ENCODE measurements at regions not wholly inside any gene's neighbourhood (a gene's known extent, or its start where the extent isn't known, plus 50 kb on each side); places are given as distances from the start of the nearest gene placed in this dataset.

DNA sequence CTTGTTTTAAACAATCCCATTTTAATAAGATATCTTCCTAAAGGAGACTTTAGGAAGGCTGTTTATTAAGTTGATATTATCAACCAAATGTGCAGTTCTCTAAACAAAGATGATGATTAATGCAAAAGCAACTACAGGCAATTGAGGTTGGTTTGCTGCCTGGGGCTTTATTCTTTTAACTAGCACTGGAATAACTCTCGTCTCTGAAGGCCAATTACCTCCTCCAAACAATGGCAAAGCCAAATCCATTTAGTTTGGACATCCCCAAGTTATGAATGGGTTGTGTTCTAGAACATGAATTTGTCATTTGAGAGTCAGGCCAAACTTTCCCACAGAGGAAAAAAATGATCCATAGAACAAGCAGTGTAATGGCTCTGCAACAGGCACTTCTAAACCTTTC, 114.1 kb downstream of the SLC16A9 start:
- no peak for DNase-seq (ENCODE audit: low spot score)

DNA sequence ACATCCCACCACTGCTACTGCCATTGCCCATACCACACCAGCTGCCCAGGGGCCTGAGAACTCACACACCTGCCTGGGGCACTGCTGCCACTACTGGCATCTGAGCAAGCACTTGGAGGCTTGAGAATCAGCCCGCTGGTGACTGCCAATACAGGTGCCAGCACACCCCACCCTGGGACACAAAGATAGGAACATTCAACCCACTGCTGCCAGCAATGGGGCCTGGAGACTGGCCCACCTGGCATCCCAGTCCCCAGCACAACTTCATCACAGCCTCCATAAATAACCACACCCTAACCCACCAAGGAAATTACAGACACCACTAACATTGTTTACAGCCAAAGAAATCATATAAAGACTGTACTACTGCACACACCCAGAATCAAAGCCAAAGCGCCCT, 115.9 kb downstream of the SLC16A9 start:
- DNase-seq (ENCODE audit: low spot score) = no peak

DNA sequence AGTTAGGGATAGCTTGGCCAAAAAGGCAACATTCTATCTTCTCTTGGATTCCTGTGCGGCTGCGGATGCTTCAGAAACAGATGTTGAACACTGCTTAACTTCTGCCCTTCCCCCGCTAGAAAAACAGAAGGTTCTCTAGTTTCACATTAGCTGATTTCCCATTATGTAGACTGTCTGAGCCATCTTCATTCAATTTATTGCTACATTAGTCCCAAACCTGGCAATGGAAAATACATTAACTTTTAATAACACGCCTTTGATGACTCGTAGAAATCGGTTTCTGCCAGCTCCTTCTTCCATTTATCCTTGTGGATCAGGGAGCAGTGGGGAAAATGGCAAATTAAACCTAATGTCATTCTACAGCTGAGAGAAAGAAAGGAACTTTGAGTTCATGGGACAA, 119.9 kb downstream of the SLC16A9 start:
- DNase-seq (ENCODE audit: low spot score) = no peak

DNA sequence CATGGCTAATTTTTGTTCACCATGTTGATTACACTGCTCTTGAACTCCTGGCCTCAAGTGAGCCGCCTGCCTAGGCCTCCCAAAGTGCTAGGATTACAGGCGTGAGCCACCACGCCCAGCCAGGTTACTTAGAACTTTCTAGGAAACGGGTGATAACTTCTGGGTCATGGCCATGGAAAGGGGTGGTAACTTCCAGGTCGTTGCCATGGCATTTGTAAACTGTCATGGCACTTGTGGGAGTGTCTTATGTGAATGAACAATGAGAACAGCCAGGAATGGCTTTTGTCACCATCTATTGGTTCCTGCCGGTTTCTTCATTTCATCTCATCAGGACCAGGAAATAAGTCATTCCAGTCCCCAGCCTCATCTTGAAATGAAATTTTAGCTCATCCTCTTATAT, 120.9 kb downstream of the SLC16A9 start:
- no peak for DNase-seq (ENCODE audit: low spot score)

DNA sequence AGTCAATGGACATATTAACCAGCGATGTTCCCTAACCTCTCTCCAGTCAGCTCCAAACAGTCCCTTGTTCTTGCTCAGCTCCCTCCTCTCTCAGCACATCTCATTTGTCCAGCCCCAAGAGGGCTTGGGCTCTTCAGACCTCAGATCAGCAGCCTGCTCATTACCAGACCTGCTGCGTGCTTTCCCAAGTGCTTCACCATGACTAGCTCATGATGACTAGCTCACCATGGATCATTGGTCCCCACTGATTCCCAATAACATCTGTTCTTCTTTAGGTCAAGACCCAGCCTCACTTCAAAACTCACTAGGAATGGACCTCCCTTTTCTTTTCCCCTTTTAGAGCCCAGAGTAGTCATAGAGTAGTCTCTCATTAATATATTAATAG, 121.9 kb downstream of the SLC16A9 start:
- no peak for DNase-seq (ENCODE audit: low spot score)

DNA sequence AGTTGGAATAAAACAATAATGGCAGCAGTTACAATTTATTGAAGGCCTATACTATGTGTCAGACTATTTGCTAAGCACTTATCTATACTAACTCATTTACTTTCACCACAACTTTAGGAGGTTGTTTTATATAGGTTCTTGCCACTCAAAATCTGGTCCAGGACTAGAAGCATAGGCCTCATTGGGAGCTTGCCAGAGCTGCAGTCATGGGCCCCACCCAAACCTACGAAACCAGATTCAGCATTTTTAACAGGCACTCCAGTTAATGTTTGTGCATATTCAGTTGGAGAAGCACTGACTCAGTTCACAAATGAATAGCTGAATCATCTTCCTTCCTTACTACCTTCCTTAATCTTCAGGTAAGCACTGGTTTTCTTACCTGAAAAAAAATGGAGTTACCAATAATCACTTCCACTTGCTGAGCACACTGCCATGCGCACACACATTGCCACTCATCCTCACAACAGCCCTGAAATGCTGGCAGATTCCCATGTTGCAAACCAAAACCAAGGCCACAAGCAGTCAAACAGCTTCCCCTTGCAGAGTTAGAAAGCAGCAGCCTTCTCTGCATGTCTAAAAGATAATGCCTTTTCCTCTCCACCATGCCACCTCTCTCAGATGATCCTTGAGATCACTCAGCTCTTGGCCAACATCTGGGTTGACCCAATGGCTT, 122.4 kb downstream of the SLC16A9 start:
- DNase-seq (ENCODE audit: low spot score) = peak; percentile 14

DNA sequence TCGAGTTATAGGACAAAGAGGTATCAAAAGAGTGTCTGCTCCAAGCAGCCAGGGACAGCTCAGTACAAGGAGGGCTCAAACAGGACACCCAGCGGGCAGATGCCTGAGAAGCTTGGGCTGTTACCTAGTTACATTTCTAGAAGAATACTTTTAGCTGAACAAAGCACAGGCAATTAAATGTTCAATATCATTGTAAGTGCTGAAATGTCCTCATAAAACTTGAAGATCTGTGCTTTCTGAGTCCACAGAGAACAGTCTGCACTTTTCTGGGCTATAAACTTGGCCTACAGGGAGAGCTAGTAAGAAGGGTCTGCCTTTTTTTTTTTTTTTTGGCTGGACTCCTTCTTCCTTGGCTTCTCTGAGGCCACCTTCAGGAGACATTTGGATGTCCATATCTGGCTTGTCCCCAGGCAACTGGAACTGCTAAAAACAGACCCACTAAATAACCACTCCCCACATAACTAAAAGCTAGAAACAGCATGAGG, 123.2 kb downstream of the SLC16A9 start:
- DNase-seq (ENCODE audit: low spot score) = no peak

DNA sequence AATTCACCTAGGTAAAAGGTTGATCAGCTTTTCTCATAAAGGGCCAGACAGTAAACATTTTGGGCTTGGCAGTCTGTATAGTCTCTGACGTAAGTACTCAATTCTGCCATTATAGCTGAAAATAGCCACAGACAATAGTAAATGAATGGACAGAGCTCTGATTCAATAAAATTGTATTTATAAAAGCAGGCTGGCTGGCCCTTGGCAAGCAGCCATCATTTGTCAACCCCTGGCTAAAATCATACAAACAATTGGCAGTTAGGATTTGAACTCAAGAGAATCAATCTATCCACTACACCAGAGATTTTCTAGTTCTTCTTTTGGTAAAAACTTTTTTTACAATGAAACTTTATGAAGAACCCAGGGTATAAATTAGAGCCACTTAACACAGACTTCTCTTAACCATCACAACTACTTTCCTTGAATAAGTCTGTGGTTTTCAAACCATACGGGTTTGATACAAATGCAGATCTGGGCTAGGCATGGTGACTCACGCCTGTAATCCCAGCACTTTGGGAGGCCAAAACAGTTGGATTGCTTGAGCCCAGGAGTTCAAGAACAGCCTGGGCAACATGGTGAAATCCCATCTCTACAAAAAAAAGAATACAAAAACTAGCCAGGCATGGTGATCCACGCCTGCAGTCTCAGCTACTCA, 124.5 kb downstream of the SLC16A9 start:
- no peak for DNase-seq (ENCODE audit: low spot score)

DNA sequence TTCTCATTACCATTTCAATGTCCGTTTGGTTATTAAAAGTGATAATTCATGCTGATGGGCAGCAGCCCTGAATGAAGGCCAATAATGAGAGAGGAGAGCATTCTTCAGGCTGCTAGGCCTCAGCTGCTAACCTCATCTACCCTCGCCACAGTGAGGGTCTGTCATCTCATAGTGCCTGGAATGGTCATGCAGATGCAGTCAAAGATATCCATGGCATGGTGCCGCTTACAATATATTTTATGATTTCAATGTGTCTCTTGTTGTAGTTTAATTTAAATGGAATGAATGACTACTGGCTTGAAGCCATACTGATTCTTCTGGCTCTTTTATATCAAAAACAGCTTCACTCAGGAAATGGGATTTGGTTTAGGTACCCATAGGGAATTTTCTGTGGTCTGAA, 126.9 kb downstream of the SLC16A9 start:
- no peak for DNase-seq (ENCODE audit: low spot score)

DNA sequence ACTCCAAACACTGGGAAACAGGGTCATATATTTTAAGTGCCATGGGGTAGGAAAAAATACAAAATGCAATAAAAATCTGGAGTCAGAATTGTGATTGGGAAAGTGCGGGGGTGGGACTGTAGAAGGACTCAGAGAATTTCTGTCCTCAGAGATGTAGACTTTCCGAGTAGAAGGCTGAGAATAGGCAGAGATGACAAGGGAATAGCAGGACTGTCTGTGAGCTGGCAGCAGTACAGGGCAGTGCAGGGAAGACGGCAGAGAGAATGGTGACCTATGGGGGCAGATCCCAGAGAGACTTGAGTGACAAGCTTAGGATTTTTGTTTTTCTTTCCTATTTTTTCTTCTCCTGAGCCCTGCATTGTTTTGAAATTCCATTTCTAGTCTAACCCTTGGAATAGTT, 127.6 kb downstream of the SLC16A9 start:
- DNase-seq (ENCODE audit: low spot score) = no peak

DNA sequence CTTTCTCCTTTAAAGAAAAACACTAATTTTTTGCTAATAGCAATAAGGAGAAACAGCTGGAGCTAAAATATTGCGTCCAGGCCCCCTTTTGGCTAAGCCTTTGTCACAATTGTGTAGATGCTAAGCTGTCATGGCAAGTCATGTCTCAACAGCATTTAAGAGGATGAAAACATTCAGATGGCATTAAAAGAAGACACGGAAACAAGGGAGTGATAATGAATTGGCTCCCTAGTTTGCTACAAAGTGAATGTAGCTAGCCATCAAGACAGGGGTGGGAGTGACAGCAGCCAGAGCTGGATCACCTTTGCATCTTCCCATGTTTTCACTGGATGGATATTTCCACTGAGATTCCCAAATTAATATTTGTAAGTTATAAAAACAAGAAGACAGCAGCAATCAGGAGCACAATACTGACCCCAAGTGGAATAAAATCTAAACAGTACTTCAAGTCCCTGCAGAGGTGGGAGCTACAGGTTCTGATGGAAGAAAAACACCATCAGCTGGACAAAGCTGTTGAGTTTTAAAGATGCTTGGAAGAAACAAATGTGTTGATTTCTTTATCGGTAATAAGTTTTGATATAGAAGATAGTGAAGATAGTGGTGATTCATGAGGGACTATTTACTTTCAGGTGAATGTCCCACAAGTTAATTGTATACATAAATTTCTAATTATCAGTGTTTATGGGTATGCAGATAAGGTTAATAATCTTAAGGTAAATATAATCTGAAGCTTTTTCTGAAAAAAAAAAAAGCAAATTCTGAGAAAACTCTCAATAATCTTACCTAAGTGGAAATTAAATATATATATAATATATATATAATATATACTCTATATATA, 129.4 kb downstream of the SLC16A9 start:
- peak; percentile 57 for DNase-seq (ENCODE audit: low spot score)

DNA sequence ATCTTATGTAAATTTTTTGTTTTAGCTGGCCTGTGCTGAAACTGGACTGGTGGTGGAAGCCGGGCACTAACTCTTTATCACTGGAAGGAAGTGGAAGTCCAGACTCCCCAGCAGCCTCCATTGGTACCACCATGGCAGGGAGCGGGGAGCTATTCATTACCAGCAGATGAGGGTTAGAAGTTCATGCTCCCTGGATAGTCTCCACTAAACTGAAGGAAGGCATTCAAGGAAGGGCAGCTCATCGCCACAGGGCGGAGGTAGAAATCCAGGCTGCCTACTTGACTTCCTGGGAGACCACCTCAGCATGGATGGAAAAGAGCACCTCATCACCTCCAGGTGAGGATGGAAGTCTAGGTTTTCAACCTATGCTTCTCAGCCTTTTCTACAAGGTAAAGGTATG, 130.9 kb downstream of the SLC16A9 start:
- no peak for DNase-seq (ENCODE audit: low spot score)

DNA sequence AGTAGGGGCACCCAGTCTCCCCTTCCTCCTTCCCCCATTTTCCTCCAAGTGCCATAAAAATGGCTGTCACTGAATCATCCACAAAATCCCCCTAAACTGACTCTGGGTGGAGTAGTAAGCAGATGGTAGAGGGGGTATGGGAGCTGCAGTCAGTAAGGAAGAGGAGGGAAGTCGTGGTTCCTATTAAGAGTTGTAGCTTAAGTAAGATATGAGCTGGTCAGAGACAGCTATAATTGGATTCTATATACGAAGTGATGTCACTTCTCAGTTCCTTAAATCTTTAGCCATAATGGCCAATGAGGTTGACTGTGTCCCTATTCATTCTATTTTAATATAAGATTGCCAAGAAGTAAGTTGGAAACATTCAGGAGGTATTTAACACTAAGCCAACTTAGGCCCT, 131.7 kb downstream of the SLC16A9 start:
- no peak for DNase-seq (ENCODE audit: low spot score)

DNA sequence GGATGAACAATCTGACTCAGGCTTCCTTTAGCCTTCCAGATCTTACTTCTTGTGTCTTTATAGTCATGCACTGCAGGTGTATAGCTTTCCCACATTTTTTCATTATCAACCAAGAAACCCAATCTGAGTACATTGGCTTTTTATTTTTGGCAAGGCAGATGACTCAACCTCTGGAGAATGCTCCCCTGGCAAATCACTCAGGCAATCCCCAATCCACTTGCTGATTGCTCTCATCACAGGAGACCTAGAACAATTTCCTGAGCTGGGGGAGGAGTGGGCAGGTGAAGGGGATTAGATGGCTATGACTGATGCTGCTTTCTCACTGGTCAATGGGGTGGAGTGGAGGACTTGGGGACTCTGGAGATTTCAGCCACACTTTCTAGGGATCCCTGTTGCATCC, 134.4 kb downstream of the SLC16A9 start:
- no peak for DNase-seq (ENCODE audit: low spot score)

DNA sequence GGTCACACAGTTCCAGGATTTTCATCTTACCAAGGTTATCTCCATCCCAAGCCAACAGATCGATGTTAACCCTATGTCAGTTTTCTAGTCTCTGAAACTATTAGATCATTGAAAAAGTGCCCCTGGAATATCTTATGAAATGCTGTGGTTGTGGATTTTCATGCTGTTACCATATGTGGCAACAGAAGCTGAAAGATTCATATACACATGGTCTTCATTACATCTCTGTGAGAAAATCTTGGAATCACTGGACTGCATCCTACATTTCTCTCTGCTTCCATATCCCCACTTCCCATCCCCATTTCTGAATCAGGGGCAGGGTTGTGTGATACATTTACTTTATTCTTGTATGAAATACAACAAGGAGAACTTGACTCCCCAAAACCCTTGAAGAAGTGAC, 146.1 kb downstream of the SLC16A9 start:
- no peak for DNase-seq (ENCODE audit: low spot score)

DNA sequence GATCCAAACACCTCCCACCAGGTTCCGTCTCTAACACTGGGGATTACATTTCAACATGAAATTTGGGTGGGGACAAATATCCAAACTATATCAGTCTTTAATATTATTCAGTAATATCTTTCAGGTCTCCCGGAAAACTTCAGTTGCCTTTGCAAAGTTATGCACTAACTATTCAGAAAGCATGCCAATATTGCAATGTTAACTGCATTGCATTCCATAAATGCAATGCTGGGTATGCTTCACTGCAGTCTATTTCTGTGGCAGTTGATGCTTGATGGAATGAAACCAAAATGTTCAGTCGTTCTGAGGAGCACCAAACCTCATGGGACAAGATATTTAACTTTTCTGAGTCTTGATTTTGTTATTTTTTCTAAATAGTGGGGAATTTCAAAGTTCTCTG, 147.5 kb downstream of the SLC16A9 start:
- no peak for DNase-seq (ENCODE audit: low spot score)

DNA sequence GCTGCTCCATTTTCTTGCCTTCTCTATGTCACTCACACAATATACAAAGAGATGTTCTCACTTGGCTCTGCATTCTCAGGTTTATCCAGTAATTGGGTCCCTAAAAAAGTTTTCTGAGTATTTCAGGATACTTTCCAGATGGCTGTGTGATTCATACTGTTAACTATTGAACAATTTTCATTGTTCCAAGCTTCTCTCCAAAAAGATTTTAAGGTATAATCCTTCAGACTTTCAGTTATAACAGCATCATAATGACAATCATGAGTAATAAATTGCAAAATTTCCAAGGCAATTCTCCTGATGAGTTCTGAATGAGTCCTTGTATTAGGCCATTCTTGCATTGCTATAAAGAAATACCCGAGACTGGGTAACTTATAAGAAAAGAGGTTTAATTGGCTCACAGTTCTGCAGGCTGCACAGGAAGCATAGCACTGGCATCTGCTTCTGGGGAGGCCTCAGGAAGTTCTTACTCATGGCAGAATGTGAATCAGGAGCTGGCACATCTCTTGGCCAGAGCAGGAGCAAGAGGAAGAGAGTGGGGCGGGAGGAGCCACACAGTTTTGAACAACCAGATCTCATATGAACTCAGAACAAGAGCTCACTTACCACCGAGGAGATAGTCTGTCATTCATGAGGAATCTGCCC, 148.1 kb downstream of the SLC16A9 start:
- DNase-seq (ENCODE audit: low spot score) = no peak

DNA sequence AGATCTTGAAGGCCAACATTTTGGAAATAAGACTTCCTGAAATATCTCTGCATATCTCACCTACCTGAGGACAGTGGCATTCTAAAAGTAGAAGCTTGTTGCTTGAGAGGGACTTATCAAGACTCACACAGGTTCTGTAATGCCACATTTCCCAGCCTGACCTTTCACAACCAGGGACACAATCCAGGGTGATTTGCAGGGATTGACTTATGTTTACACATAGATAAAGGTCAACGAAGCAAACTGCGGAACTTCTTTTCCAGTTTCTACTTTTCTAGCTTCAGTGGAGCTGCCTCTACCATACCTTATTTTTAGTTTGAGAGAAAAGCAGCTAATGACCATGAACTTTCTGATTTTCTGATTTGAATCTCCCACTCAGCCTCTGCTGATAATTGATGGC, 148.7 kb downstream of the SLC16A9 start:
- no peak for DNase-seq (ENCODE audit: low spot score)

DNA sequence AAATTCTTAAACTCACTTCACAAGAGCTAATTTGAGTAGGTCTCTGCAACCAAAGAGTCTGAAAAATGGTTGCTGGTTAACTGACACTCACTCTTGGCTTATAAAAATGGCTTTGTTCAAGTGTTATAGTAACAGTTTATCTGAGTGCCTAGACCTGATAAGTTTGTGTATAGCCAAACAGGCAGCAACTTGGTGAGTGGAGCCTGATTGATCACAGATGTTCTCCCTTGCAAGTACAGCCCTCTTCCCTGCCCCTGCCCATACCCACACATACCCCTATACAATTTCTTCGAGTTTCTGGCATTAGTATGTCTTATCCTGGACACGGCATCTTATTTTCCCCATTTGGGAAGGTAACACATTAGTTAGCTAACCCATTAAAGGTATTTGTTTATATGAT, 149.5 kb downstream of the SLC16A9 start:
- no peak for DNase-seq (ENCODE audit: low spot score)

DNA sequence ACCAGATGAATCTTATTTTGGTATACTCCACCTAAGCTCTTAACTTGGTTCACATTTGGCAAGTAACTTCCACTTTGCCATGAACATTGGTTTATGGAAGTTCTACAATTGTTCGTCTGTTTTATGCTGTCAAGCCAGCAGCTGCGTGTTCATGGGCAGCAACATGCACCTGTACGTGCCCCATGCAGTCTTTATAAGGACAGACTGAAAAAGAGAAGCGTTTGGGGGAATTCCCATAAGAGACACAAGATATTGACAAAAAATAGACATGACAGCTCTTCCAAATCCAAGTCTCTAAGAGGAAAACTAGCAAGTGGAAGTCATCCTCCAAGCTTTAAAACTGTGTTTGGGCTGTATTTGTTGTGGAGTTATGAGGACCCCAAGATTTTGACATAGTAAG, 151.6 kb downstream of the SLC16A9 start:
- DNase-seq (ENCODE audit: low spot score) = no peak

DNA sequence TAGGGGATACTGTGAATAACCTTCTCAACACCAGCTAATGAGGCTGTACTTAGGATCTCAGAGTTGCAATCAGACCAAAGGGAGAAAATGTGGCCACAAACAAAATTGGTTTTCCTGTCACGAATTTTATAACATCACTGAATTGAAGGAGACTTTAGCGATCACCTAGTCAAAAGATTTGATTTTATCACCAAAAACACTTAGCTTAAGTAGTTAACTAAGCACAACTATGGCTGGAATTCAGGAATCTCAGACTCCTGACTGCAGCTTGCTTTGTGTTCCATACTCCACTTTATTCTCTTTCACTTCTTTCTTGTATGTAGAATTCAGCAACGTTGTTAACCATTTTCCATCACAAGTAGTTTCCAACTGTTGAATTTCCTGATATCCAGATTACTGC, 152.0 kb downstream of the SLC16A9 start:
- no peak for DNase-seq (ENCODE audit: low spot score)

DNA sequence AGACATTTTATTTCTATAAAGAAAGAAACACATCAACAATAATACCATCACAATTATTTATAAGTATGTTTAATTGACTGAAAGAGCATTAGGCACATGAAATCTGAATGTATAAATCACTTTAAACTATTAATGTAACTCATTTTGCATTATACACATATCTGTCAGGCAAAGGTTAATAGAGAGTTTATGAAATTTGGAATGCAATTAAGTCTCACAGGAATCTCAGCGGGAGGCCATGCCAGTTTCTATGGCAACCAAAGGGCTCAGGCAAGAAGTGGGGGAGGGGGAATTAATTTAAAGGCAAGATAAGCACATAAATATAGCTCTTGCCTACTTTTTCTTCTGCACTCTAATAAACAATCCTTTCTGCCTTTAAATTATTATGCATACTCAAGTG, 152.6 kb downstream of the SLC16A9 start:
- no peak for DNase-seq (ENCODE audit: low spot score)

Data from umbilical cord (tissue), 1 donor.